Omental fat pad (tissue), 3 donors: ENCODE measurements at regions not wholly inside any gene's neighbourhood (a gene's known extent, or its start where the extent isn't known, plus 50 kb on each side); places are given as distances from the start of the nearest gene placed in this dataset.

ENCODE experiments used
- ATAC-seq: fragments of 150-250 bp; one replicate; pipeline ENCODE4 v1.9.1; 2016; ENCODE audit warnings: mild to moderate bottlenecking, moderate library complexity; ENCODE audit not compliant: low FRiP score
- DNase-seq: peaks from one replicate; pipeline ENCODE4 v3.0.0-alpha.2; 2019; ENCODE audit warnings: low spot score
- TF ChIP-seq, protein P1 (sequence below), 3 donors: fragments of 450-650 bp; IDR thresholded peaks; one replicate each; pipeline ENCODE4 v1.5.1; 2016 to 2017; ENCODE audit warnings: antibody characterized with exemption in 3 of 3, mild to moderate bottlenecking in 3 of 3, moderate library complexity in 2 of 3

DNA sequence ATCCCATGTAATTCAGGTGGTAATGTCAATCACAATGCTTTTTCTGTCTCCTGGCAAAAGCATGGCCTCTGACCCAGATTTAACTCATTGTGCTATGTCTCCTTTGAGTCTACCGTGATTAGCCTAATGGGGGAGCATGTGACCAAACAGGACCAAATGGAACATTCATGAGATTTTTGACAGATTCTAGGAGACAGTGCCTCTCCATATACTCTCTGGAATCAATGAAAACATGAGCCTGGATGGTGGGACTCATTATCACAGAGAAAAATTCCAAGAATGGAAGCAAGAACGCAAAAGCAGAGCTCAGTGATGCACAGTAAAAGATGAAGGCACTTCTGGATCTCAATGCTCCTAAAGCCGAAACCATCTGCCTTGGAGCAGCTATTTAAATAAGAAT is 307.9 kb upstream of the MON1B start:
- TF ChIP-seq, protein P1, sequence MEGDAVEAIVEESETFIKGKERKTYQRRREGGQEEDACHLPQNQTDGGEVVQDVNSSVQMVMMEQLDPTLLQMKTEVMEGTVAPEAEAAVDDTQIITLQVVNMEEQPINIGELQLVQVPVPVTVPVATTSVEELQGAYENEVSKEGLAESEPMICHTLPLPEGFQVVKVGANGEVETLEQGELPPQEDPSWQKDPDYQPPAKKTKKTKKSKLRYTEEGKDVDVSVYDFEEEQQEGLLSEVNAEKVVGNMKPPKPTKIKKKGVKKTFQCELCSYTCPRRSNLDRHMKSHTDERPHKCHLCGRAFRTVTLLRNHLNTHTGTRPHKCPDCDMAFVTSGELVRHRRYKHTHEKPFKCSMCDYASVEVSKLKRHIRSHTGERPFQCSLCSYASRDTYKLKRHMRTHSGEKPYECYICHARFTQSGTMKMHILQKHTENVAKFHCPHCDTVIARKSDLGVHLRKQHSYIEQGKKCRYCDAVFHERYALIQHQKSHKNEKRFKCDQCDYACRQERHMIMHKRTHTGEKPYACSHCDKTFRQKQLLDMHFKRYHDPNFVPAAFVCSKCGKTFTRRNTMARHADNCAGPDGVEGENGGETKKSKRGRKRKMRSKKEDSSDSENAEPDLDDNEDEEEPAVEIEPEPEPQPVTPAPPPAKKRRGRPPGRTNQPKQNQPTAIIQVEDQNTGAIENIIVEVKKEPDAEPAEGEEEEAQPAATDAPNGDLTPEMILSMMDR (IDR thresholded peaks at IDR 0.05): no peak
- DNase-seq (no peak), ATAC-seq (no peak)

DNA sequence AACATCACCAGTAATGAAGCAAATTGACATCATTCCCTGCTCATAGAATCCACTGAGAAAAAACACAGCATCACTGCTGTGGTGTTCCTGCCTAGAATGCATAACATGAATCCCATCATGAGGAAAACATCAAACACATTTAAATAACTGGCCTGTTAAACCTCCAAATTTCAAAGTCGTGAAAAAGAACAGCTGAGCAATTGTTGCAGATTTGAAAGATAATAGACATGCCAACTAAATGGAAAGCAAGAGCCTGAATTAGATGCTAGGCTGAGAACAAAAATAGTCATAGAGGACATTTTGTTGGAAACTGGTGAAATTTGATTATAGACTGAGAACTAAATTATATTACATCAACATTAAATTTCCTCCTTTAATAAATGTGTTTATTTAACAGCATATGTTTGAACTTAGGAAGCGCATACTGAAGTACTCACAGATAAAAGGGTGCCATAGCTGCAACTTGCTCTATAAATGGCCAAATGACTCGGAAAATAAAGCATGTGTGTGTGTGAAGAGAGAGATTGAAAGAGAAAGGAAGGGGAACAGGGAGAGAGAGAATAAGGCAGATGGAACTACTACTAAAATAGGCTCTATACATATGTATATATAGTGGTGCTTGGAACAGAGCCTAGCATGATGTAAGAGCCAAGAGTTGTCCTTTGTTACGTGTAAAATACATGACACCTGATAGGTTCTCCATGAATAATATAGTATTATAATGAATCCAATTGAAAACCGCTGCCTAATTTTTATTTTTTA is 305.0 kb upstream of the MON1B start:
- TF ChIP-seq, protein P1 (IDR thresholded peaks at IDR 0.05): no peak
- DNase-seq (no peak), ATAC-seq (no peak)

DNA sequence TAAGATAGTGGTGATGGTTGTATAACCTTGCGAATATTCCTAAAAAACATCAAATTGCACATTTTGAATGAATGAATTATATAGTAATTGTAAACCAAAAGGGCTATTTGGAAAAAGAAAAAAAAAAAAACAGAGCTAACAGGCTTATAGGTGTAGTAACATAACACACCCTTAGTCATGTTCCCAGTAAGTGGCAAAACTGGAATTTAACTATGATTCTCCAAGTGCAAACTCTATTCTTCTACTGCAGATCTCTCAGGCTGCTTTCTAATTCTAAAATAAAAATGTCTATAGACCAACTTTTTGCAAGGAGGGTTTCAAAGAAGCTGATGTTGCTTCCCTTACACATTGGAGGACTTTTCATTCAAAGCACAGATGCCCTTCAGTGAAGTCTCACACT is 293.2 kb upstream of the MON1B start:
- ATAC-seq: no peak

DNA sequence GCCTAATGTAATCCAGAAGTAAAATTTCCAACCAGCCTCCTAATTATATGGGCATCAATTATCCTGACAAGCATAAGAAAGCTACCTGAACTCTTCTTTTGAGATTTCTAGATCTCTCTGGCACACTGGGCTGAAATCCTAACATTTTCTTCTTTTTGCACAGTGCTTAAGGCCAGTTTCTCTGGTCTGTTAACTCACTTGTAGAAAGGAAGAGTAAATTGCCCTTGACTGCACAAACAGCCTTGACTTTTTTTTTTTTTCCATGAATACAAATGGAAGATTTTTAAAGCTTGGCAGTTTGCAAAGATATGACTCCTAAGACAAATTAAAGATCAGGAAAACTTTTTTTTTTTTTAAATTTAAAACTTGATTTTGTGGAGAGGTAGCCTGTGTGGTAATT is 291.2 kb upstream of the MON1B start:
- ATAC-seq: no peak
- no peak for DNase-seq
- TF ChIP-seq, protein P1 (IDR thresholded peaks at IDR 0.05): no peak

More for the DNA sequence above, 293.2 kb upstream of the MON1B start:
- no peak for DNase-seq
- TF ChIP-seq, protein P1 (IDR thresholded peaks at IDR 0.05): no peak

DNA sequence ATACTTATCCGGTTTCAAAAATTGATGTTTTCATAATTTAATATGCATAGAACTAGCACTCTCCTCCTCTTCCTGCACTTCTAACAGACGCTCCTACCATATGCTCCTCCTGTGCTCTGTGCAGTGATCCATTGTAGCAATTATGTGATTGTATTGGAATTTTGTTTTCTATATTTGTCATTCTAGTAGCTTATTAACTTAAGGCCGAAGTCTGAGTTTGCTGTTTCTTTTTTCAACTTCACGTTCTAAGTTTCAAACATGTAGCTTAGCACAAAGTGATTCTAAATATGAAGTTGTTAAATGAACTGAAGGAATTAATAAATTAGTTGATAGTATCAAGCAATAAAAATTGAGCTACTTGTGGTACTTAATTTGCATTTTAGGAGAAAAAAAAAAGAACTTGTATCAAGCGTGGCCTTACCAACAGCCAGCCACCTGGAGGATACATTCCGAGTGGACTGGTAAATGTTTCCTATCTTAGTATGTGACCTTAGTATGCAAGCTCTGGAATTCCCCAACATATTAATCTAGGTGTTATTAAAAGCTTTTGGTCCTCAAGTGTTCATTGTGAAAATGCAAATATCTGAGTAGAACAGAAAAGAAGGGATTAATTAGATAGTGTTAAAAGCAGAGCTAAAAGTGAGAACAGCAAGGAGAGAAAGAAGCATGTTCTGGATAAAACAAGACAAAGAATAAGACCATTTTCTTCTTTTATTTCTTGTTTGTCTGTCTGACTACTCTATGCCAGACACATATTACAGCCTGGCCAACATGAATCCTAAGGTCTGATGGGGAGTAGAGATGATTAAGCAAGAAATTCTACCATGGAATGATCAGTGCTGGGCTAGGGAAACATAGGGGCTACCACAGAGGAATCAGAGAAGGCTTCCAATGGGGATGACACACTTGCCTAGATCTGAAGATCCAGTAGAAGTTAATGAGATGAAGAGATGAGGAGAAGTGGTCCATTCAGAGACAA is 290.4 kb upstream of the MON1B start:
- ATAC-seq: no peak
- TF ChIP-seq, protein P1 (IDR thresholded peaks at IDR 0.05): no peak

DNA sequence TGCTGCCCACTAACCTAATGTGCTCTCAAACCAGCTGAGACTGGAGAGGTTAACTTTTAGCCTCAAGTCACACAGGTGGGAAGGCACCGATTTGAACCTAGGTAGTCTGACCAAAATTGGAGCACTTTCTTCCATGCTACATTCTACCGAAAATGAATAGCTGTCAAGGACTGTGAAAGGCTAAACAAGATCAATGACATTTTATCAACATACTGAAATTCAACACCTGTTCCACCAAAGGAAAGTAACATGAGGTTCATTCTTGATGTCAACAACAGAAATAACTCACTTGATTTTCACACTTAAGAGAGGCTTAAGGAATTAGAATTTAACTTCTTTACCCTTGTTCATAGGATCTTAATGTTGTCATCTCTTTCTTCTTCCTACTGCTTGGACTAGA is 284.4 kb upstream of the MON1B start:
- ATAC-seq (no peak), DNase-seq (no peak)
- TF ChIP-seq, protein P1 (IDR thresholded peaks at IDR 0.05): no peak

More for the DNA sequence above, 290.4 kb upstream of the MON1B start:
- no peak for DNase-seq
